ENCODE measurements at regions not wholly inside any gene's neighbourhood (a gene's known extent, or its start where the extent isn't known, plus 50 kb on each side); places are given as distances from the start of the nearest gene placed in this dataset.

- no peaks in the 10 kb centered on the region for H3K9me3 ChIP-seq (ENCODE audit: control insufficient read depth in 2 of 2, insufficient read depth in 1 of 2, low read depth in 1 of 2, low read length in 1 of 2)
- no peaks in the 10 kb centered on the region for H3K36me3 ChIP-seq (ENCODE audit: control insufficient read depth in 2 of 2, insufficient read depth in 2 of 2, low read length in 1 of 2)
- no peaks in the 10 kb centered on the region for H3K27me3 ChIP-seq (ENCODE audit: control insufficient read depth in 1 of 2, insufficient read depth in 2 of 2, low read length in 2 of 2)
- no peak overlapping the region for H3K4me3 ChIP-seq (ENCODE audit: low read depth in 1 of 2, low read length in 2 of 2)
- 70 to 75% methylated on average over 2 of the region's 2 CpGs for WGBS, 2 donors
- no peak overlapping the region for H3K27ac ChIP-seq (ENCODE audit: low read depth in 2 of 2, low read length in 1 of 2)
- H3K4me1 ChIP-seq (ENCODE audit: control insufficient read depth in 2 of 2, insufficient read depth in 2 of 2, low read length in 1 of 2): no peaks in the 10 kb centered on the region
Observed at GRCh38 chr7:106476751-106477150, 184.2 kb downstream of the CCDC71L start.

- Histone ChIP-seq H3K27me3 (ENCODE audit: control insufficient read depth in 1 of 2, insufficient read depth in 2 of 2, low read length in 2 of 2) (no peaks in the 10 kb centered on the region), H3K9me3 (ENCODE audit: control insufficient read depth in 2 of 2, insufficient read depth in 1 of 2, low read depth in 1 of 2, low read length in 1 of 2) (no peaks in the 10 kb centered on the region), H3K4me3 (ENCODE audit: low read depth in 1 of 2, low read length in 2 of 2) (no peak overlapping the region), H3K4me1 (ENCODE audit: control insufficient read depth in 2 of 2, insufficient read depth in 2 of 2, low read length in 1 of 2) (no peaks in the 10 kb centered on the region), H3K27ac (ENCODE audit: low read depth in 2 of 2, low read length in 1 of 2) (no peak overlapping the region), H3K36me3 (ENCODE audit: control insufficient read depth in 2 of 2, insufficient read depth in 2 of 2, low read length in 1 of 2) (no peaks in the 10 kb centered on the region)
- WGBS, 2 donors: 63 to 71% methylated on average over 3 of the region's 3 CpGs
Observed at GRCh38 chr7:106472741-106473140, 188.0 kb upstream of the NAMPT start.

GRCh38 chr7:106471686-106472440, 187.1 kb upstream of the NAMPT start:
- no peak overlapping the region for H3K4me3 ChIP-seq (ENCODE audit: low read depth in 1 of 2, low read length in 2 of 2)
- no peaks in the 10 kb centered on the region for H3K9me3 ChIP-seq (ENCODE audit: control insufficient read depth in 2 of 2, insufficient read depth in 1 of 2, low read depth in 1 of 2, low read length in 1 of 2)
- no peaks in the 10 kb centered on the region for H3K36me3 ChIP-seq (ENCODE audit: control insufficient read depth in 2 of 2, insufficient read depth in 2 of 2, low read length in 1 of 2)
- H3K27ac ChIP-seq (ENCODE audit: low read depth in 2 of 2, low read length in 1 of 2): no peak overlapping the region
- no peaks in the 10 kb centered on the region for H3K27me3 ChIP-seq (ENCODE audit: control insufficient read depth in 1 of 2, insufficient read depth in 2 of 2, low read length in 2 of 2)
- H3K4me1 ChIP-seq (ENCODE audit: control insufficient read depth in 2 of 2, insufficient read depth in 2 of 2, low read length in 1 of 2): no peaks in the 10 kb centered on the region
- 74 to 75% methylated on average over 8 of the region's 8 CpGs for WGBS, 2 donors

- WGBS, 2 donors: 83 to 84% methylated on average over 2 of the region's 2 CpGs
- no peaks in the 10 kb centered on the region for H3K9me3 ChIP-seq (ENCODE audit: control insufficient read depth in 2 of 2, insufficient read depth in 1 of 2, low read depth in 1 of 2, low read length in 1 of 2)
- H3K36me3 ChIP-seq (ENCODE audit: control insufficient read depth in 2 of 2, insufficient read depth in 2 of 2, low read length in 1 of 2): no peaks in the 10 kb centered on the region
- no peak overlapping the region for H3K27ac ChIP-seq (ENCODE audit: low read depth in 2 of 2, low read length in 1 of 2)
- no peaks in the 10 kb centered on the region for H3K27me3 ChIP-seq (ENCODE audit: control insufficient read depth in 1 of 2, insufficient read depth in 2 of 2, low read length in 2 of 2)
- no peaks in the 10 kb centered on the region for H3K4me1 ChIP-seq (ENCODE audit: control insufficient read depth in 2 of 2, insufficient read depth in 2 of 2, low read length in 1 of 2)
- no peak overlapping the region for H3K4me3 ChIP-seq (ENCODE audit: low read depth in 1 of 2, low read length in 2 of 2)
Observed at GRCh38 chr7:106471021-106471420, 186.2 kb upstream of the NAMPT start.

- no peaks in the 10 kb centered on the region for H3K9me3 ChIP-seq (ENCODE audit: control insufficient read depth in 2 of 2, insufficient read depth in 1 of 2, low read depth in 1 of 2, low read length in 1 of 2)
- H3K4me1 ChIP-seq (ENCODE audit: control insufficient read depth in 2 of 2, insufficient read depth in 2 of 2, low read length in 1 of 2): peaks cover 0 to 2% of the 10 kb centered on the region in 2 donors
- WGBS, 2 donors: 73 to 84% methylated on average over 5 of the region's 5 CpGs
- no peaks in the 10 kb centered on the region for H3K36me3 ChIP-seq (ENCODE audit: control insufficient read depth in 2 of 2, insufficient read depth in 2 of 2, low read length in 1 of 2)
- H3K27ac ChIP-seq (ENCODE audit: low read depth in 2 of 2, low read length in 1 of 2): no peak overlapping the region
- no peak overlapping the region for H3K4me3 ChIP-seq (ENCODE audit: low read depth in 1 of 2, low read length in 2 of 2)
- no peaks in the 10 kb centered on the region for H3K27me3 ChIP-seq (ENCODE audit: control insufficient read depth in 1 of 2, insufficient read depth in 2 of 2, low read length in 2 of 2)
Observed at GRCh38 chr7:106466867-106467266, 182.1 kb upstream of the NAMPT start.

GRCh38 chr7:106465704-106466468, 181.1 kb upstream of the NAMPT start:
- peaks cover 0 to 2% of the 10 kb centered on the region in 2 donors for H3K4me1 ChIP-seq (ENCODE audit: control insufficient read depth in 2 of 2, insufficient read depth in 2 of 2, low read length in 1 of 2)
- H3K27ac ChIP-seq (ENCODE audit: low read depth in 2 of 2, low read length in 1 of 2): no peak overlapping the region
- no peaks in the 10 kb centered on the region for H3K27me3 ChIP-seq (ENCODE audit: control insufficient read depth in 1 of 2, insufficient read depth in 2 of 2, low read length in 2 of 2)
- H3K4me3 ChIP-seq (ENCODE audit: low read depth in 1 of 2, low read length in 2 of 2): no peak overlapping the region
- no peaks in the 10 kb centered on the region for H3K9me3 ChIP-seq (ENCODE audit: control insufficient read depth in 2 of 2, insufficient read depth in 1 of 2, low read depth in 1 of 2, low read length in 1 of 2)
- 78 to 83% methylated on average over 5 of the region's 5 CpGs for WGBS, 2 donors
- no peaks in the 10 kb centered on the region for H3K36me3 ChIP-seq (ENCODE audit: control insufficient read depth in 2 of 2, insufficient read depth in 2 of 2, low read length in 1 of 2)

- Histone ChIP-seq H3K4me3 (ENCODE audit: low read depth in 1 of 2, low read length in 2 of 2) (no peak overlapping the region), H3K27me3 (ENCODE audit: control insufficient read depth in 1 of 2, insufficient read depth in 2 of 2, low read length in 2 of 2) (no peaks in the 10 kb centered on the region), H3K27ac (ENCODE audit: low read depth in 2 of 2, low read length in 1 of 2) (no peak overlapping the region), H3K36me3 (ENCODE audit: control insufficient read depth in 2 of 2, insufficient read depth in 2 of 2, low read length in 1 of 2) (no peaks in the 10 kb centered on the region), H3K4me1 (ENCODE audit: control insufficient read depth in 2 of 2, insufficient read depth in 2 of 2, low read length in 1 of 2) (peaks cover 0 to 2% of the 10 kb centered on the region in 2 donors), H3K9me3 (ENCODE audit: control insufficient read depth in 2 of 2, insufficient read depth in 1 of 2, low read depth in 1 of 2, low read length in 1 of 2) (no peaks in the 10 kb centered on the region)
- 65 to 66% methylated on average over 2 of the region's 2 CpGs for WGBS, 2 donors
Observed at GRCh38 chr7:106464651-106465050, 179.9 kb upstream of the NAMPT start.

GRCh38 chr7:106463851-106464611, 179.2 kb upstream of the NAMPT start:
- Histone ChIP-seq H3K27me3 (ENCODE audit: control insufficient read depth in 1 of 2, insufficient read depth in 2 of 2, low read length in 2 of 2) (no peaks in the 10 kb centered on the region), H3K27ac (ENCODE audit: low read depth in 2 of 2, low read length in 1 of 2) (no peak overlapping the region), H3K36me3 (ENCODE audit: control insufficient read depth in 2 of 2, insufficient read depth in 2 of 2, low read length in 1 of 2) (no peaks in the 10 kb centered on the region), H3K4me3 (ENCODE audit: low read depth in 1 of 2, low read length in 2 of 2) (no peak overlapping the region), H3K4me1 (ENCODE audit: control insufficient read depth in 2 of 2, insufficient read depth in 2 of 2, low read length in 1 of 2) (peaks cover 0 to 2% of the 10 kb centered on the region in 2 donors), H3K9me3 (ENCODE audit: control insufficient read depth in 2 of 2, insufficient read depth in 1 of 2, low read depth in 1 of 2, low read length in 1 of 2) (no peaks in the 10 kb centered on the region)
- 78 to 87% methylated on average over 2 of the region's 2 CpGs for WGBS, 2 donors

- H3K4me1 ChIP-seq (ENCODE audit: control insufficient read depth in 2 of 2, insufficient read depth in 2 of 2, low read length in 1 of 2): peaks cover 0 to 2% of the 10 kb centered on the region in 2 donors
- 48 to 57% methylated on average over 3 of the region's 3 CpGs for WGBS, 2 donors
- no peak overlapping the region for H3K27ac ChIP-seq (ENCODE audit: low read depth in 2 of 2, low read length in 1 of 2)
- no peaks in the 10 kb centered on the region for H3K9me3 ChIP-seq (ENCODE audit: control insufficient read depth in 2 of 2, insufficient read depth in 1 of 2, low read depth in 1 of 2, low read length in 1 of 2)
- no peaks in the 10 kb centered on the region for H3K27me3 ChIP-seq (ENCODE audit: control insufficient read depth in 1 of 2, insufficient read depth in 2 of 2, low read length in 2 of 2)
- no peak overlapping the region for H3K4me3 ChIP-seq (ENCODE audit: low read depth in 1 of 2, low read length in 2 of 2)
- no peaks in the 10 kb centered on the region for H3K36me3 ChIP-seq (ENCODE audit: control insufficient read depth in 2 of 2, insufficient read depth in 2 of 2, low read length in 1 of 2)
Observed at GRCh38 chr7:106462914-106463482, 178.2 kb upstream of the NAMPT start.

All from esophagus (tissue), 2 donors.